IPS-18a (cell line): ENCODE measurements at regions not wholly inside any gene's neighbourhood (a gene's known extent, or its start where the extent isn't known, plus 50 kb on each side); places are given as distances from the start of the nearest gene placed in this dataset.

ENCODE experiments used
- H3K27ac ChIP-seq: one replicate; pipeline ENCODE4 v1.5.1; 2013; ENCODE audit warnings: low read length
- H3K27me3 ChIP-seq: one replicate; pipeline ENCODE4 v1.6.1; 2013; ENCODE audit warnings: mild to moderate bottlenecking, low read length; ENCODE audit not compliant: control insufficient read depth, insufficient read depth
- H3K36me3 ChIP-seq: one replicate; pipeline ENCODE4 v1.6.1; 2013; ENCODE audit warnings: low read depth, low read length; ENCODE audit not compliant: control insufficient read depth
- H3K4me1 ChIP-seq: one replicate; pipeline ENCODE4 v1.6.1; 2013; ENCODE audit warnings: low read depth, low read length; ENCODE audit not compliant: control insufficient read depth
- H3K4me3 ChIP-seq: one replicate; pipeline ENCODE4 v1.5.1; 2013; ENCODE audit warnings: low read length
- H3K9ac ChIP-seq: one replicate; pipeline ENCODE4 v1.6.1; 2013; ENCODE audit warnings: mild to moderate bottlenecking, low read length, moderate library complexity
- H3K9me3 ChIP-seq: one replicate; pipeline ENCODE4 v1.6.1; 2013; ENCODE audit warnings: low read depth, low read length; ENCODE audit not compliant: control insufficient read depth

GRCh38 chr20:56996533-56996932 lies 269.9 kb downstream of the BMP7 start:
- H3K4me1 ChIP-seq: no peaks in the 10 kb centered on the region
- no peaks in the 10 kb centered on the region for H3K27me3 ChIP-seq
- no peak overlapping the region for H3K27ac ChIP-seq
- peaks cover 3% of the 10 kb centered on the region for H3K9me3 ChIP-seq
- no peak overlapping the region for H3K9ac ChIP-seq
- no peaks in the 10 kb centered on the region for H3K36me3 ChIP-seq
- H3K4me3 ChIP-seq: no peak overlapping the region

DNA sequence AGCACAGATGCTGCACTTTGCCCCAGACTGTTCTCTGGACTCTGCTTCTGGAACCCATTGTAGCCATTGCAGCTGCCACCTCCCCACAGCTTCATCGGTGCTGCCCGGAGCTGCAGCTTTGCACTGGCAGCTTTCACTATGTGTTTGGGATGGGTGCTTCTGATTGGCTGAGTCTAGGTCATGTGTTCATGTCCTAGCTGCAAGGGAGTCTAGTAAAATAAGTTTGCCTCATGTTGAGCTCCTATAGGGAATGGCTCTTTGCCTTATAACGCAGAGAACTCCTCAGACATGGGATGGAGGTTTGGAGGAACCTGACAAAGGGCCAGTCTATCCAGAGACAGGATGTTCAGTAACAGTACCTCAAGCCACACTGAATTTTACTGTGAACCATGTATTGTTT lies 268.0 kb downstream of the BMP7 start:
- Histone ChIP-seq H3K4me1 (peaks cover 5% of the 10 kb centered on the region), H3K27ac (no peak overlapping the region), H3K9me3 (peaks cover 3% of the 10 kb centered on the region), H3K4me3 (no peak overlapping the region), H3K27me3 (no peaks in the 10 kb centered on the region), H3K9ac (no peak overlapping the region), H3K36me3 (no peaks in the 10 kb centered on the region)

- no peaks in the 10 kb centered on the region for H3K36me3 ChIP-seq
- H3K27me3 ChIP-seq: no peaks in the 10 kb centered on the region
- no peak overlapping the region for H3K4me3 ChIP-seq
- H3K9me3 ChIP-seq: peaks cover 3% of the 10 kb centered on the region
- H3K9ac ChIP-seq: no peak overlapping the region
- H3K4me1 ChIP-seq: peaks cover 6% of the 10 kb centered on the region
- H3K27ac ChIP-seq: no peak overlapping the region
Observed at GRCh38 chr20:57000441-57000968, 265.9 kb downstream of the BMP7 start.

GRCh38 chr20:57001126-57001767 lies 265.2 kb downstream of the BMP7 start:
- Histone ChIP-seq H3K9me3 (peaks cover 3% of the 10 kb centered on the region), H3K4me3 (no peak overlapping the region), H3K36me3 (no peaks in the 10 kb centered on the region), H3K27ac (no peak overlapping the region), H3K4me1 (peaks cover 6% of the 10 kb centered on the region), H3K9ac (no peak overlapping the region), H3K27me3 (no peaks in the 10 kb centered on the region)

GRCh38 chr20:57002066-57002570 lies 264.3 kb downstream of the BMP7 start:
- Histone ChIP-seq H3K27me3 (no peaks in the 10 kb centered on the region), H3K27ac (no peak overlapping the region), H3K4me3 (no peak overlapping the region), H3K36me3 (no peaks in the 10 kb centered on the region), H3K4me1 (peaks cover 9% of the 10 kb centered on the region), H3K9ac (no peak overlapping the region), H3K9me3 (peaks cover 3% of the 10 kb centered on the region)

DNA sequence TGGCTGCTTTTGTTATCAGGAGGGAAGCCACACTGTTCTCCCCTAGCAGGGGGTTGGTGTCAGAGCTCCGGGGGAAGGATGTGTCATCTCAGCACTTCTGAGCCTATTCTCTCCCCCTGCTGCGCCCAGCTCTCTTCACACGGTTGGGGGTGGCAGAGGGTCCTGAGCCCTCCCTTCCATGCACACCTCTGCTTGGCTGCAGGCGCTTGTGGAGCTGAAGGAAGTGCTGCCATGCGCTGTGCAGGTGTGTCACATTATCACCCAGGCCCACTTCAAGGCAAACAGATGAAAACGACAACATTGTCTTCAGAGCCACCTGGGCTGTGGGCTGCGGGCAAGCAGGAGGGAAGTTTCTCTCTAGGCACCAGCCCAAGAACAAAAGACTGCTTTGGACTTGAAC lies 263.4 kb downstream of the BMP7 start:
- H3K4me1 ChIP-seq: peaks cover 9% of the 10 kb centered on the region

GRCh38 chr20:57004416-57004815 lies 262.0 kb downstream of the BMP7 start:
- no peaks in the 10 kb centered on the region for H3K36me3 ChIP-seq
- no peaks in the 10 kb centered on the region for H3K27me3 ChIP-seq
- H3K27ac ChIP-seq: no peak overlapping the region
- H3K4me1 ChIP-seq: peaks cover 12% of the 10 kb centered on the region
- H3K9ac ChIP-seq: no peak overlapping the region
- no peak overlapping the region for H3K4me3 ChIP-seq
- H3K9me3 ChIP-seq: no peaks in the 10 kb centered on the region

More for the DNA sequence above, 263.4 kb downstream of the BMP7 start:
- Histone ChIP-seq H3K27me3 (no peaks in the 10 kb centered on the region), H3K27ac (no peak overlapping the region), H3K9ac (no peak overlapping the region), H3K36me3 (no peaks in the 10 kb centered on the region), H3K9me3 (peaks cover 3% of the 10 kb centered on the region), H3K4me3 (no peak overlapping the region)

DNA sequence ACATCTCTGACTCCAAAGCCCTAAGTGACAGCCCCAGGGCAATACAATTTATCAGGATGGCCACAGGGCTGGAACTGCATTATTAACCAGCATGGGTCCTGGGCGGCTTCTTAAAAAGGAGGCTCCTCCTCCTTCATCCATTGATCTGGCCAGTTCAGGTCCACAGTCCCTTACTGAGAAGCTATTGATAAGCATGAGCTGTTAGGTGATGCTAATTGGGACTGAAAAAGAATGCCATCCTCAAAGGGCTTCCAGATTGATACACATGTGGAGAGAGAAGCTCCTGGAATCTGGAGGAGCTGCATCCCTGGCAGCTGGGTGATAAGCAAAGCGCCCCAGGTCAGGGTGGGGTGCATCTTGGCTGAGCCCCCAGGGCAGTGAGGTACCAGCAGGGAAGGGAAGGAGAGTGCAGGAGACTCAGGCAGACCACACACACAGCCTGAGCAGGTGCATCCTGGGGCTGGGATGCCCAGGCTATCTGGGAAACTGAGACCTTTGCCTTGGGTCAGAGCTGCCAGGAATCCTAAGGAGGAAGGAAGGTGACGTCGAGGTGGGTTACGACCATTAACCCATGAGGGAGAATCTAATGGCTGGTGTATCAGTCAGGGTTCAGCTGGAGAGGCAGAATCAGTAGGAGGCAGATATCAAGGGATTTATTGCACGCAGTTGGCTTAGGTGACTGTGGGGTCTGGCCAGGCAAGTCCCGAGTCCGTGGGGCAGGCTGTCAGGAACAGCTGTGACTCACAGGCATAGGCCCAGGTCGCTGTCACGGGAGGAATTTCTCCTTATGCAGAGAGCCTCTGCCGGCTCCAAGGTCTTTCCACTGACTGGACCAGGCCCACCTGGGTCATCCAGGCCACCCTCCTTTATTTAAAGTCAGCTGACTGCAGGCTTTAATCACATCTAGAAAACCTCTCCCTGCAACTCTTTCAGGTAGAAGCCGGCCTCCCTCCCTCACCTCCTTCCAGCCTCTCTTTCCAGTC lies 261.2 kb downstream of the BMP7 start:
- peaks cover 12% of the 10 kb centered on the region for H3K4me1 ChIP-seq
- no peaks in the 10 kb centered on the region for H3K27me3 ChIP-seq
- H3K9ac ChIP-seq: no peak overlapping the region
- no peak overlapping the region for H3K27ac ChIP-seq
- no peak overlapping the region for H3K4me3 ChIP-seq
- no peaks in the 10 kb centered on the region for H3K36me3 ChIP-seq
- no peaks in the 10 kb centered on the region for H3K9me3 ChIP-seq

GRCh38 chr20:57006411-57007170 lies 259.9 kb downstream of the BMP7 start:
- no peaks in the 10 kb centered on the region for H3K27me3 ChIP-seq
- H3K9ac ChIP-seq: no peak overlapping the region
- no peaks in the 10 kb centered on the region for H3K9me3 ChIP-seq
- H3K4me1 ChIP-seq: peaks cover 12% of the 10 kb centered on the region
- H3K27ac ChIP-seq: no peak overlapping the region
- no peaks in the 10 kb centered on the region for H3K36me3 ChIP-seq
- H3K4me3 ChIP-seq: no peak overlapping the region

- no peak overlapping the region for H3K27ac ChIP-seq
- H3K36me3 ChIP-seq: no peaks in the 10 kb centered on the region
- H3K27me3 ChIP-seq: no peaks in the 10 kb centered on the region
- no peak overlapping the region for H3K4me3 ChIP-seq
- no peak overlapping the region for H3K9ac ChIP-seq
- peaks cover 12% of the 10 kb centered on the region for H3K4me1 ChIP-seq
- H3K9me3 ChIP-seq: no peaks in the 10 kb centered on the region
Observed at GRCh38 chr20:57007171-57007540, 259.3 kb downstream of the BMP7 start.

DNA sequence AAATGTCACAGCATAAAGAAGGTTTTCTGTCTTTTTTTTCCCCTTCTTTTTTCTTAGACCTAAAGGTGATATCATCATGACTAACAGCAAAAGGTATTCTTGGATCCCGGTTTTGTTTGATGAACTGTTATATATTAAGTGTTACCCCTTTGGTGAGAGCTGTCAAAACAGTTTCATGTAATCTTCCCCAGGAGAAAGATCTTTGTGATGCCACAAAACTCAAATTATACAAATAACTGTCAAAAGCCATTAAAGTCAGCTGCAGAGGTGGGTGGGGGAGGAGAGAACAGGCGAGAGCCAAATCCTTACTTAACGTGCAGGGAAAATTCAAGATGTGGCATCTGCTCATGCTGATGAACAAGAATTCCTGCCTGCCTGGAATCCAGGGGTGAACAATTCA lies 258.2 kb downstream of the BMP7 start:
- H3K4me3 ChIP-seq: no peak overlapping the region

More for the DNA sequence above, 258.2 kb downstream of the BMP7 start:
- Histone ChIP-seq H3K36me3 (no peaks in the 10 kb centered on the region), H3K9ac (no peak overlapping the region), H3K27ac (no peak overlapping the region), H3K9me3 (no peaks in the 10 kb centered on the region), H3K4me1 (peaks cover 10% of the 10 kb centered on the region), H3K27me3 (peaks cover 6% of the 10 kb centered on the region)
